ENCODE measurements at regions not wholly inside any gene's neighbourhood (a gene's known extent, or its start where the extent isn't known, plus 50 kb on each side); places are given as distances from the start of the nearest gene placed in this dataset.
"Not testable (repeated sequence)": the region's sequence is repeated elsewhere in the genome, so short reads cannot be mapped to it uniquely, and the experiment has no call there.

DNA sequence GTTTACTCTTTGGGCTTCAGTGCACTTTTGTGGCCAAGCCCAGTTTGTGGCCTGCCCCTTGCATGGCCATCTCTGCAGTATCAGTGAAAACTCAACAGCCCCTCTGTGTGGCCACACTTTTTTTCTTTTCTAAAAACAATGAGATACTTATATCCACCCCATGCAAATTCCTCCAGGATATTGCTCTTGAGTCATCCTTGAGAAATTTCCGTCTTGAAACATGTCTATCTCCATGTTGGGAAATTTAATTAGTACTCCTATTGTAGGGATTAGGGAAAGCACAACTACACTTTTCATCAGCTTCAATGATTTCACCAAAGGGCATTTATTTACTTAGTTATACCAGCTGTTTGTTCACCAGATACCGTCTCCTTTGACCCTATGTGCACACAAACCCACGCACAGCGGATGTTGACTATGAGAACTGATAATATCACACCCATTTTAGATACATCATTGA, 993.1 kb downstream of the TSN start:
- no peak for DNase-seq (ENCODE audit: low read depth in 4 of 4, low spot score in 1 of 4)

DNA sequence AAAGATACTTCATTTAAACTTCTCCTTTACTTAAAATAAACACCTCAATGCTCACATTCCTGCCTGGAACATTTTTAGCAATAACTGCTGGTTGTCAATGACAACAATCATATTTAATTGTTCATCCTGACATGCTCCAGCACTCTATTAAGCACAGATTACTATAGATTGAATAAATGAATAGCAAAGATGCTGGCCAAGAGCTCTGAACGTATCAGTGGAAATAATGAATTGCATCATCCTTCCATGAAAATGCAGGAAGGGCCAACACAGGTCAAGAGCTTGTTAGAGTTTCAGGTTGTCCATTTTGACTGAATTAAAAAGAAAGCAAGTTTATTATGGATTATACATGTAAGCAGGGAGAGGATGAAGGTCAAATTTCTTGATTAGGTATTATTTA, 994.0 kb downstream of the TSN start:
- no peak for DNase-seq (ENCODE audit: low read depth in 4 of 4, low spot score in 1 of 4)

DNA sequence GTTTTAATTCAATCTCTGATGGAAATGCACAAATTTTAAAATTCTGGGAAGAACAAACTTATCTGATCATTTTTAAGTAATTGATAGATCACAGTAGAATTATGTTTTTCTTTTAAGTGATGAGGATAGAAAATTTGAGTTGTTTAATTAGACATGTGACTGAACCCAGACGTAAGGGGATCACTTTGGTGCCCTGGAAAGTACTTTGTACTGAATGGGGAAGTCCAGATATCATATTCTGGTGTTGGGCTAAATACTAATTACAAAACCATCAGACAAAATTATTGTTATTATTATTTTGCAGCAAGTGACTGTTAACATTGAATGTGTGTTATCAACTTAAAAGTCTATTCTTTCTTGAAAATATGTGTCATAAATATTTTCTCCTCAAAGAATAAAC, 994.6 kb downstream of the TSN start:
- DNase-seq (ENCODE audit: low read depth in 4 of 4, low spot score in 1 of 4), result no peak

DNA sequence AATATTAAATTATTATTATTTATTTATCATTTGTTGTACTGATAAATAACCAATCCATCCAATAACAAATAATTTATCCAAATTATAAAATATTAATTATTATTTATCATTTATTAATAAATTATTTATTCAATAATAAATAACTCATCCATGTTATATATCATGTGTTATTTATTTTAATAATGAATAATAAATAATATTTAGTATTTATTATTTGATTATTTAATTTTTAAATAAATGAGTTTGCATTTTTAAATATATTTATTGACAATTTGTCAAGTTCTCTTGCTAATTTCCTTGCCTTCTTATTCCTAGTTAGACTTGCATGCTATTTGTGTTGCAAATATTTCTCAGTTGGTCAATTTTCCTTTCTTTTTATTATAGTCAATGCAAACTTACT, 995.4 kb downstream of the TSN start:
- no peak for DNase-seq (ENCODE audit: low read depth in 4 of 4, low spot score in 1 of 4)

DNA sequence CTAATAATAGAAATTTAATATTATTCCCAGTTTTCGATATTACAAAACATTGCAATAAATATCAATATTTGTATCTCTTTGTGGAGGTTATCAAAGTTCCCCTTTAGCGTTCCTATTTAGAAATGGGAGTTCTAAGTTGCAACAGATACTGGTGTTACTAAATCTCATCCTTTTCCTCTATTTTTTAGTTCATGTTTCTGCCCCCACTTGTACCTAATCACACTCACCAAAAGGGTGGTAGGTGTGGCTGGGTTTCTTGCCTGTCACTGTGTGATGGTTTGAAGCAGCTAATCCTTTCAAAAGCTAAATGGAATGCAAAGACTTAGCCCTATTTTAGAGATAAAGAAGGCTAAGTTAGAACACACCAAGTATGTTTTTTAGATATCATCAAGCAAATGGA, 997.9 kb downstream of the TSN start:
- DNase-seq (ENCODE audit: low read depth in 4 of 4, low spot score in 1 of 4), result no peak

DNA sequence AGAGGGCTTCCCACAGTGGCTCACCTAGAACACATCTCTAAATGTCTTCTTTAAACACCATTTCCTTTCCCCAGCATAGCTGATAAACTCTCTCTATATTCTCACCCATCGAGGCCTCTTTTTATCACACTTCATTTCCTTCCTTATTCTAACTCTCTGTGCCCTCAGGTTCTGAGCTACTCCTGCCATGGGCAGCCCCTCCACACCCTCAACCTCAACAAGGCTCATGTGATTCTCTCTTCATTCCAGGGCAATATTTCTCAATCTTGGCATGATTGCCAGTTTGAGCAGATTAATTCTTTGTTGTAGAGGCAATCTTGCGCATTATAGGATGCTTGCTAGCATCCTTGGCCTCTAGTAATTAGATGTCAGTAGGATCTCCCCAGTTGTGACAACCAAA, 999.1 kb downstream of the TSN start:
- no peak for DNase-seq (ENCODE audit: low read depth in 4 of 4, low spot score in 1 of 4)

DNA sequence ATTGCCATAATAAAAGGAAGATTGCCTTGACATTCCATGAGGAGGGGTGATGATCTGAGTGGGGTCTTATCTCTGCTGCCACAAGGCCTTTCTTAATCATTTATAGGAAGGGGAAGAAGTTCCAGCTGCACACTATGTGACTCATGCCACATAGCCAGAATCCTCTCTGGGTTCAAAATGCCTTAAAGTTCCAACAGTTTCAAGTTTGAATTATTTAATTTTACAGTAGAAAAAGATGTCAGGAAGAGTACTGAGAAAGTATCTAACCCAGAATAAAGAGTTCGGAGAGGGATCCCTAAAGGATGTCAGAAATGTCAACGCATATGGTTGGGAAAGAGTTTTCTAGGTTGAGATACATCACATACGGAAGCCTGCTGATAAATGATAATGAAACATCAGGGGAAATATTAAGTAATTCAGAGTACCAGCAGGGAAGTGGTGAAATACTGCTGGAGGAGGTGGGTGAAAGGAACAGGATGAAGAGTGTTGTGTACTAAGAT, 999.9 kb downstream of the TSN start:
- no peak for DNase-seq (ENCODE audit: low read depth in 4 of 4, low spot score in 1 of 4)

DNA sequence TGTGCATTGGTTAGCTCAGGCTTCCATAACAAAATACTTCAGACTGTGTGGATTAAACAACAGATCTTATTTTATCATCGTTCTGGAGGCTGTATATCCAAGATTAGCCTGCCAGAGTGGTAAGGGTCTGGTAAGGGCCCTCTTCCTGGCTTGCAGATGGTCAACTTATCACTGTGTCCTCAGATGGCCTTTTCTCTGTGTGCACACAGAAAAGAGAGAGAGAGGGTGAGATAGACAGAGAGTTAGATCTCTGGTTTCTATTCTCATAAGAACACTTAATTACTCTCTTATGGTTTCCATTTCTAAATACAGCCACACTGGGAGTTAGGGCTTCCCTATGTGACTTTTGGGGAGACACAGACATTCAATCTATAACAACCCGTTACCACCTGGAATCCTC, 1003.5 kb downstream of the TSN start:
- no peak for DNase-seq (ENCODE audit: low read depth in 4 of 4, low spot score in 1 of 4)

DNA sequence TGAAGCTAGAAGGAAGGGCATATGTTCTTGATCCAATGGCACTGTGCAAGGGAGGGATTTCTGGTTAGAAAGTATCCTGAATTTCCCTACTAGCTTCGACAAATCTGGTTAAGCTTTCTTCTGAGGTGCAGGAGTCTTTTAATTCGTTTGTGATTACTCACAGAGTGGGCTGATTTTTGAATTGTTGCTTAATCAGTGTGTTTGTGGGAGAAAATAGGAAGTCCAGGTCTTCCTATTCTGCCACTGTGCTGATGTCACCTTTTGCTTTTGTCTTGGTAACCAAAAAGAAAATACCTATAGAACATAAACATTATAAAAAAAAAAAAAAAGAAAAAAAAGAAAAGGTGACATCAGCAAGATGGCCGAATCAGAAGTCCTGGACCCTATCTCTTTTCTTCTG, 1008.6 kb downstream of the TSN start:
- DNase-seq (ENCODE audit: low read depth in 4 of 4, low spot score in 1 of 4), result no peak

DNA sequence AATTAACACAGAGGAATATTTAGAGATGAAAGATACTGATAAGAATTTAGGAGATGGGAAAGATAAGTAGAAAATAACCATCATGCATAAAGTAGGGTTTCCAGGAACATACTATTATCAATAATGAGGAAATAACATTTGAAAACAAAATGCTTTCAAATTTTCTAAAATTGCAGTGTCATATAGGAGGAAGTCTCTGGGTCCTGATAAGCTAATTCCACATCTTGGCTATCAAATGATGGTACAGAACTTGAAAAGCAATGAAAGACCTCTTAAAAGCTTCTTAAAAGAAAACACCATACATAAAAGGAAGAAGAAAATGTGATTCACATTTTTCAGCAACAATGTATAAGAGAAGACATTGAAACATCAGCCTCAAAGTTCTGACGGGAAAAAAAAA, 1024.8 kb downstream of the TSN start:
- no peak for DNase-seq (ENCODE audit: low read depth in 4 of 4, low spot score in 1 of 4)

DNA sequence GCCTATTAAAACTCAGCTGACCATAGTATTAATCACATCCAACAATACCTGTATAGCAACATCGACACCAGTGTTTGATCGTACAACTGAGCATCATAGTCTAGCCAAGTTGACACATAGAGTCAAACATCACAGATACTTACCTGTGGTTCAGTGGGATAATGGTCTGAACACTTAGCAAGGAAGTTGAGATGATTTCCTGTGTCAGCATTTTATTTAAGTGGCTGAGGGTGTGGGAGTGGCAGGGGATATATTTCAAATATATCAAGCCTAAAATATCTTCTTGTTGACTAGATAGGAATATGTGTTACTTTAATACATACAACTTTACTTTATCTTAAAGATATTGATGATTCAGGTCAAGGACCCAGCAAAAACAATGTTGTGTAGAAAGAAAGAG, 1038.6 kb downstream of the TSN start:
- DNase-seq (ENCODE audit: low read depth in 4 of 4, low spot score in 1 of 4), result no peak

DNA sequence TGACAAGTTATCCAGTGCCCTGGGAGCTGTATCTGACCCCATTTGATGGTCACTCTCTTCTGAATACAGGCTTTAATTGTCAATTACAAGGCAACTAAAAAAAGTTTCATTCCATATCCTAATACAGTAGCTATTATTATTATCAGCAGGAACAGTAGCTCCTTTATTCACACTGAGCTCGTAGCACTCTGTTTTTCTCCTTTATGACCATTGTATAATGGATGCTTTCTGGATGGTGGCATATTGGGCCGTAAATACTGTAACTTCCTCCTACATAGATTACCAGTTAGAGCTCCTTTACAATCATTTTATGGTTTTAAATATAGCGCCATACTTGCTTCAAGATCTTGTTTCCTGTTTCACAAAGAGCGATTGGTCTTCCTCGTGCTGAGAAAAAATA, 1040.3 kb downstream of the TSN start:
- DNase-seq (ENCODE audit: low read depth in 4 of 4, low spot score in 1 of 4), result no peak

DNA sequence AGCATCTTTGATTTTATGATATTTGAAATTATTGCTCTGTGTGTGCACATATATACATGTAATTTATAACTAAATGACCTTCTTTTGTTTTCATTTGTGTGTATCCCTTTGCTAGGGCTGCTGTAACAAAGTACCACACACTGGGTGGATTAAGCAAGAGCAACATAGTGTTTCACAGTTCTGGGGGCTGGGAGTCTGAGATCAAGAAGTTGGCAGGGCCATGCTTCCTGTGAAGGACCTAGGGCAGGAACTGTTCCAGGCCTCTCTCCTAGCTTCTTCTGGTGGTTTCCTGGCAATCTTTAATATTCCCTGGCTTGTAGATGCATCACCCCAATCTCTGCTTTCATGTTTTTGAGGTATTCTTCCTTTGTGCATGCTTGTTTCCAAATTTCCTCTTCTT, 1043.9 kb downstream of the TSN start:
- DNase-seq (ENCODE audit: low read depth in 4 of 4, low spot score in 1 of 4), result no peak

DNA sequence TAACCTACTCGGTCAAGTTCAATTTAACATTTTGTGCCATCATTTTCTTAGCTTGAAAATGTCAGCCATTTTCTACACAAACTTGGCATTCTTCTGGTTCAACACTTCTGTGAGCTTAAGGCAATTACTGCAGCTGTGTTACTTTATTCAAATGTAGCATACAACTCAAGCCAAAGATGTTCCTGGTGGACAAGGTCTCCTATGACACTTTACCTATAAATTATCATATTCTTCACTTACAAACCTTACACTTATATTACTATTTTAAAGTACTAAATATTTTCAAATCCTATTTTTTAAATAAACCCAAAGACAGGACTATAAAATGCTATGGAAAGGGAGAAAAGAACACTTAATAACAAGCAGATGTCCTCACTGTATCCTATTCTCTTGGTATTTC, 1045.3 kb downstream of the TSN start:
- DNase-seq (ENCODE audit: low read depth in 4 of 4, low spot score in 1 of 4), result no peak

DNA sequence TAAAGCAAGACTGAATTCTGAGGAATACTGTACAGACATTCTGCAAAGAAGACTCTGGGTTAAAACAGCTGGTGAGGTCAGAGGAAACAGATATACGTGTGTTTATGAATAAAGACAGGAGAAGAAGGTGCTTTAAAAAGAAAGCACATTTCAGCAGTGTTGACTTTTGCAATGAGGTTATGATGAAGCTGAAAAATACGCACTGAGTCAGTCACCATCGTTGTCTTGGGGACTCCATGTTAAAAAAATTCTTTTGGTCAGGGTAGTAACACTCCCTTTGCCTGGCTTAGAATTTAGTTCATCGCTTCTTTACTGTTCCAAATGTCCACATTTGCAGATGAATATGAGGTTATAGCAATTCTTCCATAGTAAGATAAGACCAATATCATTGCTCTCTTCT, 1049.0 kb downstream of the TSN start:
- DNase-seq (ENCODE audit: low read depth in 4 of 4, low spot score in 1 of 4), result no peak

DNA sequence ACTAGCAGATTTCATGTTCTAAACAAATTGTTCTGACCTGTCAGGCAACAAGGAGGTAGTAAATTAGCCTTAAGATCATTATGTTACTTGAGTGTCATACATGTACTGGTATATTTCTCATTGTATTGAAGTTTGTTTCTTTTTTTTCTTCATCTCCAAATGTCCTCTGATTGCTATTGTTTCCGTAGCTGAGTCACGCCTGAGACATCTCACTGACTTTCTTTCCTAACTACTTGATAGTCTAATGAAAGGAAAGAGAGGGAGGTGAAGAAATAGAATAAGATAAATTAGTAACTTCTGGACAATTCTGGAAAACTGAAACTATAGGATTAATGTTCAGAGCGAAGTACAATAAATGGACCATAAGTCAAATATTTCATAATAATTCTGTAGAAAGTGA, 1049.9 kb downstream of the TSN start:
- no peak for DNase-seq (ENCODE audit: low read depth in 4 of 4, low spot score in 1 of 4)

DNA sequence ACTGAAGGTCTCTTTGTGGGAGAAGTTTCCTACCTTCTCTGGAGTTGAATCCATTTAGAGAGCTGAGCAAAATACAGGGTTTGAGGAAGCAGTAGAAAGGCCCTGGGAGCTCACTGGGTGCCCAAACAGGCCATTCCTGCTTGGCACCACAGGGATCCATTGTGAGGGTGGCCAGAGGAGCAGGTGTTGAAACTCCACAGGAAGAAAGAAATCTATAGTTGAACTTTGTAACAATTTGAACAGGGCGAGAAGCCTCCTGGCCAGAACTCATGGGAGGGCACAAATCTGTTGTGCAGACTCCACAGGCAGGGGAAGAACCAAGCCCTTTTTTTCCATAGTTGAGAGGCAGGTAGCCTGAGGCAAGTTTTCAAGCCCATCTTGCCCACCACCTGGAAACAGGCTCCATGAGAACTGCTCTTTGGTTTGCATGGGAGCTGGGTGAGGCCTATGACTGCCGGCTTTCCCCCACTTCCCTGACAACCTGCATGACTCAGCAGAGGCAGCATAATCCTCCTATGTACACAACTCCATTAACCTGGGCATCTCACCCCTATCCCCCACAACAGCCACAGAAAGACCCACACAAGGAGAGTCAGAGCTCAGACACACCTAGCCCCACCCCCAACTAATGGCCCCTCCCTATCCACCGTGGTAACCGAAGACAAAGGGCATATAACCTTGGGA, 1053.0 kb downstream of the TSN start:
- no peak for DNase-seq (ENCODE audit: low read depth in 4 of 4, low spot score in 1 of 4)

DNA sequence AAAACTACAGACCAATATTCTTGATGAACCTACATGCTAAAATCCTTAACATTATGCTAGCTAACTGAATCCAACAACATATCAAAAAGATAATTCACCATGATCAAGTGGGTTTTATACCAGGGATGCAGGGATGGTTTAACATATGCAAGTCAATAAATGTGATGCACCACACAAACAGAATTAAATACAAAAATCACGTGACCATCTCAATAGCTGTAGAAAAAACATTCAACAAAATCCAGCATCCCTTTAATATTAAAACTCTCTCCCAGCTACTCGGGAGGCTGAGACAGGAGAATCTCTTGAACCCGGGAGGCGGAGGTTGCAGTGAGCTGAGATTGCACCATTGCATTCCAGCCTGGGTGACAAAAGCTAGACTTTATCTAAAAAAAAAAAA, 1056.8 kb downstream of the TSN start:
- not testable (repeated sequence) for DNase-seq (ENCODE audit: low read depth in 4 of 4, low spot score in 1 of 4)

DNA sequence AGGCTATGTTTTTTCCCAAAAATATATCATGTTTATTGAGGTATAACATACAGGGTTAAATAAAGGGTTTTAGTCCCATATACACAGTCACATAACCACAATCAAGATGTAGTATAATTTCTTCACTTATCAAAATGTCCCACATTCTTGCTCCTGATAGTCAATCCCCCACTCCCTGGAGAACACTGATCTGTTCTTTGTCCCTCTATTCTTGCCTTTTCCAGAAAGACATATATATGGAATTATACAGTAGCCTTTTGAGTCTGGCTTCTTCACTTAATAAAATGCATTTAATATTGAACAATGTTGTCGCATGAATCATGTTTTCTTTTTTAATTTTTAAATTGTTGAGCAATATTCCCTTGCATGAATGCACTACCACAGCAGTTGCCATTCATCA, 1059.7 kb downstream of the TSN start:
- no peak for DNase-seq (ENCODE audit: low read depth in 4 of 4, low spot score in 1 of 4)

DNA sequence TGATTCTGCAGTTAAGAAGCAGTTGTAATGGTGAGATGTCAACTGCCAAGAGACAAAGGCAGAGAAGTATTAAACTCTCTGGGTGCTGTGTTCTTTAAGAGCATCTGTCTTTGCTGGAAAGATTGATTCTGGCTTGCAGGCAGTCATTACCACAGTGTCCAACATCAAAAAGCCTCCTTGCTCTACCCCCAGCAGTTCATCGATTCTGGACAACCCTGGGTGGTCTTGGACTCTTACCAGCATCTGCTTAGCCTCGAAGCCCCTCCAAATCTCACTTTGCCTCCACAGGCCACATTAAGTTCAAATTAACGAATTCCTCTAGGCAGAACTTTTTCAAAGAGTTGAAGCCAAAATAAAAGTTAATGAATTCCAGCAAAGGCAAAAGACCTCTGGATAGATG, 1061.4 kb downstream of the TSN start:
- DNase-seq (ENCODE audit: low read depth in 4 of 4, low spot score in 1 of 4), result no peak

DNA sequence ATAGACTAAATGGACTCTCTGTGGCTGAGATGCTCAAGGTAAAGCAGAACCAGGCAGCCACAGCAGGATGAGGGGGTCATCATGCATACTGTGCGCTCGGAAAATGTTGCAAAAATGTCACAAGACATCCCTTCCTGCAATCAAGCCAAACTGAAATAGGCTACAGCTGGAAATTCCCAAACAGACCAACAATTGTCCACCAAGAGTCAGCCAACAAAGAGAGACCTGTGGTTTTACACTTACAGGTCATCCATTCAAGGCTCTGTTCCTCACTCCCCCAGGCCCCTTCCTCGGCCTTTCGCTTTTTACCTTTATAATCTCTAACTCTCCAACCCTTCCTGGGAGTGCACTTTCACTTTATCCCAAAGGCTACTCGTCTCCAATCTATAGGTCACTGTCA, 1066.9 kb downstream of the TSN start:
- DNase-seq (ENCODE audit: low read depth in 4 of 4, low spot score in 1 of 4), result no peak

DNA sequence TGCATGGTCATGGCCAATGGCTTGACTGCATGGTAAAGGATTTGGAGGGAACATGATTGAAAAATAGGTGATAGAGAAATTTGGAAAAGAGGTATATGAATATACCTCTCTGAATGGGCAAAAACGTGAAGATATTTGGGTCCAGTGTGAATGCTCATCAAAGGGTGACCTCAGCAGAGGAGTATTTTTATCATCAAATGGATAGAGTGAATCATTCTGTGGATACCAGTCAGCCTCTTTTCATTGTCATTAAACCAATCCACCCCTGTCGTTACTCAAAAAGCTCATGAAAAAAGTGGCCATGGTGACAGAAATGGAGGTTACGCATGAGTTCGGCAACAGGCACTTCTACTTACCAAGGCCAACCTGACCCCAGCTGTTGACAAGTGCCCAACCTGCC, 1074.7 kb downstream of the TSN start:
- no peak for DNase-seq (ENCODE audit: low read depth in 4 of 4, low spot score in 1 of 4)

DNA sequence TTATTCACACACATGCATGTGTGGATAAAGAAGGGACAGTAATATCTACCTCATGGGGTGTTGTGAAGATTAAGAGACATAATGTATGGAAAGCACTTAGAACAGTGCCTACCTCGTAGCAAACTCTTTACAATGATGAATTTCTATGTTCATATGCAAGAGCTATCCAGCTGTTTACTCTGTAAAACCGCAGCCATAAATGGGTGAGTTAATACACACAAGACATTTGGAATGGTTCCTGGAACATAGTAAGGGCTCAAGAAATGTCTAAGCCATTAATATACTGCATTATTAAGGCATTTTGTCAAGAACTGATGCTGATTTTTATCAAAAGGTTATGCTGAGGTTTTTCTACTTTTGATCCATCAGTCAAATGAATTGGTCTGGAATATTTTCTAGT, 1076.2 kb downstream of the TSN start:
- no peak for DNase-seq (ENCODE audit: low read depth in 4 of 4, low spot score in 1 of 4)

DNA sequence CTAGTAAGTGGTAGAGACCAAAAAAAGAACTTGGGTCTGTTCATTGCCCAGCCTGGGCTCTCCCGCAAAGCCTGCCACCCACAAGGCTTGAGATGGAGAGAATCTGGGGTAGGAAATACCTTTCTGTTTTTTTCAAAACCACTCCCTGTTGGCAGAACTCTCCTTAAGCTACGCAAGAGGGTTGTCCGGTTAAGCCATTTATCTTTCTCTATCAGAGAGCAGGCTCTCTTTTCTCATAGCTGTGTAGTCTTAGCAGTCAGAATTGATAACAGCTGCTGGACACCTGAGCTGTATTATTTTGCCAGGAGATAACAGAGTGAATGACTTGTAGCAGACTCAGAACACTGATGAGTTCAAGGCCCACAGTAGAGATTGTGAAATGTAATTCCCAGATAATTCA, 1088.1 kb downstream of the TSN start:
- DNase-seq (ENCODE audit: low read depth in 4 of 4, low spot score in 1 of 4), result no peak

All from stimulated activated CD4-positive, alpha-beta T cell treated with anti-CD3 and anti-CD28 coated beads, Interleukin-1b, Interleukin-23, amount 100 ng/mL, for 24 hours (primary cell).